ENCODE measurements at regions not wholly inside any gene's neighbourhood (a gene's known extent, or its start where the extent isn't known, plus 50 kb on each side); places are given as distances from the start of the nearest gene placed in this dataset.

GRCh38 chr20:52015155-52015554, 176.4 kb downstream of the ZFP64 start (continued):
- no peak for TF ChIP-seq CTCF (IDR thresholded peaks at IDR 0.05; ENCODE audit: control extremely low read depth in 1 of 3, insufficient read depth in 1 of 3, low read depth in 1 of 3, low read length in 3 of 3)
- TF ChIP-seq CHD2 (IDR thresholded peaks at IDR 0.05; ENCODE audit: low read length): no peak
- TF ChIP-seq SP1 (IDR thresholded peaks at IDR 0.05; ENCODE audit: low read depth, low read length): no peak
- no peak for TF ChIP-seq RFX5 (IDR thresholded peaks at IDR 0.05; ENCODE audit: borderline replicate concordance, low read depth, low read length)
- TF ChIP-seq POU5F1 (IDR thresholded peaks at IDR 0.05; ENCODE audit: low read depth, low read length): no peak

All from H1 (cell line).